C4-2B (cell line): ENCODE measurements at regions not wholly inside any gene's neighbourhood (a gene's known extent, or its start where the extent isn't known, plus 50 kb on each side); places are given as distances from the start of the nearest gene placed in this dataset.
A peak's percentile ranks its signal among the peaks of the same experiment; 100 is the strongest.
"Not testable (repeated sequence)": the region's sequence is repeated elsewhere in the genome, so short reads cannot be mapped to it uniquely, and the experiment has no call there.

Source experiments
- H3K27ac ChIP-seq: fragments of 450-650 bp; 2 replicates; pipeline ENCODE4 v1.5.1; 2017
- CTCF ChIP-seq: fragments of 450-650 bp; conservative IDR thresholded peaks from 2 replicates; pipeline ENCODE4 v1.5.1; 2017; ENCODE audit warnings: mild to moderate bottlenecking
- ZFX ChIP-seq: fragments of 450-650 bp; IDR thresholded peaks from 2 replicates; pipeline ENCODE4 v1.6.1; 2017

DNA sequence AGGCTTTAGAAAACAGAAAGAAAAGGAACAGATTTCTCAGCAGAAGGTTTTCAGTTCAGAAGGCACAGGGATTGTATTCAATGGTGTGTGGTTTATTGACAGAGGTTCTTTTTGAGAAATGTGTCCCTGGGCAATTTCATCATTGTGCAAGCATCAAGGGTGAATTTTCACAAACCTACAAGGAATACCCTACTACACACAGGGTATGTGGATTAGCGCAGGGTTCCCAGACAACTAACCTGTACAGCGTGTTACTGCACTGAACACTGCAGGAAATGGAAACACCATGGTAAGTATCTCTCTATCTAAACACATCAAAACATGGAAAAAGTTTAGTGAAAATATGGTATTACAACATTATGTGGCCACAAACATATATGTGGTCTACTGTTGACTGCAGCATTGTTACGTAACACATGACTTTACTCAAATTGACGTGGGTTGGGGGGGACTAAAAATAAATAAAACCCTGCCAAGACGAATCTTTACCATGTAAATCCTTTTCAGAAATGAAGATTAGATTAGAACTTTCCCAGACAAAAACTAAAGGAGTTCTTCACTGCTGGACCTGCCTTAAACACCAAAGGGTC, 893.1 kb downstream of the TMEM121 start:
- TF ChIP-seq CTCF (no peak), ZFX (no peak)
- no peak overlapping the region for H3K27ac ChIP-seq

GRCh38 chr14:106421431-106422033, 895.1 kb downstream of the TMEM121 start:
- H3K27ac ChIP-seq = not testable (repeated sequence)

GRCh38 chr14:106422066-106422465, 895.7 kb downstream of the TMEM121 start:
- TF ChIP-seq ZFX (no peak), CTCF (no peak)
- no peak overlapping the region for H3K27ac ChIP-seq

More at GRCh38 chr14:106421431-106422033, 895.1 kb downstream of the TMEM121 start:
- TF ChIP-seq CTCF = peak; percentile 7; the same call in 1 of the 2 replicates

DNA sequence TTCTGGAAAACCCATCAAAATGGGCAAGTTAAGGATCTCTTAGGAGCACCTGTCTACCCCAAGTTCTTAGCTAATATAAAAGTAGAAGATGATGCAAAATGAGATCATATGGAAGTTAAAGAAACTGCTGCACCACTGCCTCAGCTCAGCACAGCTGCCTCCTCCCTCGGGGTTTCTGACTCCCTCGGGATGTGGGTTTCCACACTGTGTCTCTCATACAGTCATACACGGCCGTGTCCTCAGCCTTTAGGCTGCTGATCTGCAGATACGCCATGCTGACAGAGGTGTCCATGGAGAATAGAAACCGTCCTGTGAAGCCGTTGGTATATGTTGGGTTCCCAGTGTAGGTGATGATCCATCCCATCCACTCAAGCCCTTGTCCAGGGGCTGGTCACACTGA, 898.8 kb downstream of the TMEM121 start:
- not testable (repeated sequence) for H3K27ac ChIP-seq

DNA sequence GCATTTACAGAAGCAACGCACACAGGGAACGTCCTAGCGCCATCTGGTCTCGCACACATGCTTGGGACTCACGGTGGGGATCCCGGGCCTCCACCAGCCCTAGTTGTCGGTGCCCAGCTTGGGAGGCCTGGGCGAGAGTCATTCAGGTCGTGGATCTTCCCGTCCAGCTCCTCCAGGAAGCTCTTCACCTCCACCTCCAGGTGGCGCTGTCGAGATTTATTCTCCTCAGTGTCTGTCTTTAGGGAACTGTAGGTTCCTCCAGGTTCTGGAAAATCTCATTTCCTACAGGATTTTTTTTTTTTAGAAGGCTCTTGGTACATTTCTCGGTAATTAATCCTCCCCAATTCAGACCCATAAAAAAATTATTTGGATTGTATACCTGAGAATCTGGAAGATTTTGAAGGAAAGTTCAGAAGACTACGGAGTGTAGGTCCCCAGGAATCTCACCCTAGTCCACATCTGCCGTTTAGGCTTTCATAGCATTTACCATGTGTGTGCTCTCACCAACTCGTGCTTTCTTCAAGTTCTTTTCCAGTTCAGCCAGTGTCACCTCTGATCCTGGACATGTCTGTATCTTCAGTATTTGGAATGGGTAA, 910.0 kb downstream of the TMEM121 start:
- H3K27ac ChIP-seq = no peak overlapping the region
- TF ChIP-seq CTCF (peak; percentile 88), ZFX (no peak)

DNA sequence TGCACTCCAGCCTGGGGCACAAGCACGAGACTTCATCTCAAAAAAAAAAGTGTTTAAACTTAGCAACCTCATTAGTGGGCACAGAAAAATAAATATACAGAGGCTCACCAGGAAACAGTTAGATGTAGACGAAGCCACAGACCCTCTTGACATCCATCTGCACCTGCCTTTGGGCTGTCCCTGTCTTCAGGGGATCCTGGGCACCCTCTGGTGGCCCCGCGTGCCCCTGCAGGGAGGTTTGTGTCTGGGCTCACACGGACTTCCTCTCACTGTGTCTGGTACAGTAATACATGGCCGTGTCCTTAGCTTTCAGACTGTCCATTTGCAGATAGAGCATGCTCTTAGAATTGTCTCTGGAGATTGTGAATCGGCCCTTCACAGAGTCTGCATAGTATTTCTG, 916.5 kb downstream of the TMEM121 start:
- TF ChIP-seq CTCF = peak; percentile 49
- TF ChIP-seq ZFX = no peak

DNA sequence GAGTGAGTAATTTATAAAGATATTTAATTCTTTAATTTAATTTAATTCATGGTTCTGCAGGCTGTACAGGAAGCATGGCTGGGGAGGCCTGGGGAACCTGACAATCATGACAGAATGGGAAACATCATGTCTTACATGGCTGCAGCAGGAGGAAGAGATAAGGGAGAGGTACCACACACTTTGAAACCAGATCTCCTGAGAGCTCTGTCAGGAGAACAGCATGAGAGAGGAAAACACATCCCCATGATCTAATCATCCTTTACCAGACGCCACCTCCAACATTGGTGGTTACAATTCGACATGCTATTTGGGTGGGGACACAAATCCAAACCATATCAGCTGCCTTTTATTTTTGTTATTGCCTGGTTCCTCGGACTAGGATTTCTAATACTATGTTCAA, 928.6 kb downstream of the TMEM121 start:
- TF ChIP-seq ZFX = no peak
- TF ChIP-seq CTCF = no peak
- no peak overlapping the region for H3K27ac ChIP-seq

More for the DNA sequence above, 916.5 kb downstream of the TMEM121 start:
- no peak overlapping the region for H3K27ac ChIP-seq
